Lower leg skin (tissue), 3 donors: ENCODE measurements at regions not wholly inside any gene's neighbourhood (a gene's known extent, or its start where the extent isn't known, plus 50 kb on each side); places are given as distances from the start of the nearest gene placed in this dataset.

Source experiments
- CTCF ChIP-seq, 3 donors: fragments of 450-650 bp; IDR thresholded peaks; one replicate each; pipeline ENCODE4 v1.5.1; 2016; ENCODE audit warnings: antibody characterized with exemption in 3 of 3, mild to moderate bottlenecking in 3 of 3, moderate library complexity in 2 of 3
- POLR2A ChIP-seq, 2 donors: fragments of 450-650 bp; IDR thresholded peaks; one replicate each; pipeline ENCODE4 v1.6.1; 2016 to 2017; ENCODE audit warnings: antibody characterized with exemption in 2 of 2, mild to moderate bottlenecking in 1 of 2, moderate library complexity in 1 of 2

- TF ChIP-seq CTCF (IDR thresholded peaks at IDR 0.05) (no peak), POLR2A (IDR thresholded peaks at IDR 0.05) (no peak)
These were observed 283.2 kb upstream of the HSF2 start for GRCh38 chr6:122116119-122116834.
